ENCODE measurements at regions not wholly inside any gene's neighbourhood (a gene's known extent, or its start where the extent isn't known, plus 50 kb on each side); places are given as distances from the start of the nearest gene placed in this dataset.

DNA sequence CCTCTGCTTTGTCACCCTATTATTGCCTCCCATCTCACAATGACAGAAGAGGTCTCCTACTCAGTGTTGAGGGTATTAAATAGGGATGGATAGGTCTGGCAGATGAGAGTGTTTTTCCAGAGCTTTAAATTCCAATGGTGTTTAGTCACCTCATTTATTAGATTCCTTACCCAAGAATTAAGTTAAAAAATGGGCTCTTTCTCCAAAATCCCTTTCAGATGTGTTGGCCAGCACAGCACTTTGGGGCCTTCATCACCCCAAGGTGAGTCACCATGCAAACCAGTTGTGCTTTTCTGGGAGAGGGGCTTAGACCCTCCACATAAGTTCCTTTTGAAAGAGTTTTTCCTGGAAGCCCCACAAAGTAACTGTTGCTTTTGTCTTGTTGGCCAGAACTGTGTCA is 78.4 kb downstream of the CYP26A1 start:
- ChIA-PET POLR2A (no interaction called here), CTCF (interaction anchor here (1.4 kb wide), 1 partner anchor 36 kb away, joined by 3 read pairs; no protein-coding TSS in a partner anchor)
- Mint-ChIP-seq H3K36me3 (no peaks in the 10 kb centered on the region), H3K27ac (no peak overlapping the region), H3K4me3 (no peak overlapping the region), H3K4me1 (ENCODE audit: low read depth) (peaks cover 18% of the 10 kb centered on the region), H3K27me3 (peaks cover 10% of the 10 kb centered on the region), H3K9me3 (peaks cover 19% of the 10 kb centered on the region)
- intact Hi-C loops (cut with micrococcal nuclease) = no loop called here
- no peak for DNase-seq

DNA sequence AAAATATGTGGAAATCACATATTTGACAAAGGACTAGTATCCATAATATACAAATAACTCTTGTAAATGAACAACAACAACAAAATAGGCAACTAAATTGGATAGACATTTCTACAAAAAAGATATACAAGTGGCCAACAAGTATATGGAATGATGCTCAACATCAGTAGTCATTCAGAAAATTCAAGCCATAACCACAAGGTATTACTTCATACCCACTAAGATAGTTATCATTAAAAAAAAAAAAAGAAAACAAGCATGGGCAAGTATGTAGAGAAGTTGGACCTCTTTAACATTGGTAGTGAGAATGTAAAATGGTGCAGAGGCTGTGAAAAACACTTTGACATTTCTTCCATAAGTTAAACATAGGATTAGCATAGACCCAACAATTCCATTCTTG is 80.8 kb downstream of the CYP26A1 start:
- intact Hi-C loops (cut with micrococcal nuclease) = no loop called here
- Mint-ChIP-seq H3K27ac (no peak overlapping the region), H3K27me3 (no peaks in the 10 kb centered on the region), H3K36me3 (peaks cover 5% of the 10 kb centered on the region), H3K9me3 (peaks cover 34% of the 10 kb centered on the region), H3K4me1 (ENCODE audit: low read depth) (peaks cover 18% of the 10 kb centered on the region), H3K4me3 (no peak overlapping the region)
- no peak for DNase-seq
- POLR2A ChIA-PET = no interaction called here
- CTCF ChIA-PET = no interaction called here

- ChIA-PET POLR2A (no interaction called here), CTCF (no interaction called here)
- Mint-ChIP-seq H3K4me1 (ENCODE audit: low read depth) (no peaks in the 10 kb centered on the region), H3K27me3 (peaks cover 6% of the 10 kb centered on the region), H3K36me3 (peaks cover 5% of the 10 kb centered on the region), H3K27ac (no peak overlapping the region), H3K9me3 (peaks cover 25% of the 10 kb centered on the region), H3K4me3 (no peak overlapping the region)
- intact Hi-C loops (cut with micrococcal nuclease) = no loop called here
- DNase-seq = no peak
These were observed 86.4 kb downstream of the CYP26A1 start for GRCh38 chr10:93160140-93160539.

GRCh38 chr10:93160829-93161228 is 87.1 kb downstream of the CYP26A1 start:
- Mint-ChIP-seq H3K36me3 (peaks cover 5% of the 10 kb centered on the region), H3K4me1 (ENCODE audit: low read depth) (no peaks in the 10 kb centered on the region), H3K27me3 (peaks cover 7% of the 10 kb centered on the region), H3K27ac (no peak overlapping the region), H3K4me3 (no peak overlapping the region), H3K9me3 (peaks cover 19% of the 10 kb centered on the region)
- ChIA-PET CTCF (no interaction called here), POLR2A (no interaction called here)
- DNase-seq = no peak
- intact Hi-C loops (cut with micrococcal nuclease) = no loop called here

DNA sequence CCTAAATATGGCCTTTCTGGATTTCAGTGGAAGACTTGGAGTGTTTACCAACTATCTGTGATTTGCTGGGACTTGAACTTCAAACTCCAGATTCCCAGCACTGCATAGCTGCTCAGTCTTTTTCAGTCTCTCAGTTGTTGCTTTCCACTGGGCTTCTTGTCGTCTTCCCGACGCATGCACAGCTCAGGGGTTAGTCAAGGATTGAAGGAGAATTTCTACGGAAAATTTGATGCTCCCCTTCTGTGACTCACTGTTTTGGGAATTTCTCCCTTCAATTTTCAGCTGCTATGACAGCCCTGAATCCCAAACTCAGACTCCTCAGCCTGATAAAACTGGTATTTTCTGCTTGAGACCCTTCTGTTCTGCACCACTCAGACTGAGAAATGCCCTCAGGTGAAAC is 91.7 kb downstream of the CYP26A1 start:
- no peak overlapping the region for H3K27ac Mint-ChIP-seq
- H3K4me1 Mint-ChIP-seq (ENCODE audit: low read depth) = no peaks in the 10 kb centered on the region
- CTCF ChIA-PET = no interaction called here
- peaks cover 3% of the 10 kb centered on the region for H3K36me3 Mint-ChIP-seq
- intact Hi-C loops (cut with micrococcal nuclease) = no loop called here
- H3K27me3 Mint-ChIP-seq = peaks cover 12% of the 10 kb centered on the region
- no peak for DNase-seq
- POLR2A ChIA-PET = no interaction called here
- H3K9me3 Mint-ChIP-seq = peaks cover 8% of the 10 kb centered on the region
- H3K4me3 Mint-ChIP-seq = no peak overlapping the region

- no peak for DNase-seq
- Mint-ChIP-seq H3K27me3 (peaks cover 13% of the 10 kb centered on the region), H3K9me3 (peaks cover 13% of the 10 kb centered on the region), H3K4me3 (no peak overlapping the region), H3K4me1 (ENCODE audit: low read depth) (no peaks in the 10 kb centered on the region), H3K36me3 (peaks cover 5% of the 10 kb centered on the region), H3K27ac (no peak overlapping the region)
- CTCF ChIA-PET = interaction anchor here (1.2 kb wide), 1 partner anchor 51 kb away, joined by 3 read pairs; no protein-coding TSS in a partner anchor
- intact Hi-C loops (cut with micrococcal nuclease) = no loop called here
- POLR2A ChIA-PET = no interaction called here
These were observed 92.4 kb downstream of the CYP26A1 start for GRCh38 chr10:93166134-93166533.

DNA sequence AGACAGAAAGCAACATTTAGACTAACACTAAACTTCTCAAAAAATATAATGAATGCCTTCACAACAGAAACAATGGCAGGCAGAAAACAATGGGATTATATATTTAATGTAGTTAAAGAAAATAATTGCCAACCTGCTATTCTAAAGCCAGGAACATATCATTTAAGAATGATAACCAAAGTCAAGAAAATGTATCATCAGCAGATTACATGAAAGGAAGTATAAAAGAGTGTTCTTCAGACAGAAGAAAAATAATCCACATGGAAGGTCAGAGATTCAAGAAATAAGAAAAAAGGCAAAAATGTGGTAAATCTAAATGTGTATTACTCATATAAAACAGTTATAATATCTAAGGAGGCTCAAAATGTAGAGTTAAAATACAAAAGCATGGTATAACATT is 98.1 kb downstream of the CYP26A1 start:
- ChIA-PET CTCF (no interaction called here), POLR2A (no interaction called here)
- Mint-ChIP-seq H3K4me3 (no peak overlapping the region), H3K36me3 (peaks cover 5% of the 10 kb centered on the region), H3K27me3 (peaks cover 13% of the 10 kb centered on the region), H3K9me3 (peaks cover 14% of the 10 kb centered on the region), H3K4me1 (ENCODE audit: low read depth) (no peaks in the 10 kb centered on the region), H3K27ac (no peak overlapping the region)
- DNase-seq = no peak
- intact Hi-C loops (cut with micrococcal nuclease) = no loop called here

- Mint-ChIP-seq H3K36me3 (peaks cover 5% of the 10 kb centered on the region), H3K27me3 (peaks cover 9% of the 10 kb centered on the region), H3K4me1 (ENCODE audit: low read depth) (no peaks in the 10 kb centered on the region), H3K9me3 (peaks cover 14% of the 10 kb centered on the region), H3K4me3 (no peak overlapping the region), H3K27ac (no peak overlapping the region)
- intact Hi-C loops (cut with micrococcal nuclease) = no loop called here
- CTCF ChIA-PET = interaction anchor here (1.7 kb wide), 1 partner anchor 94 kb away, joined by 4 read pairs; no protein-coding TSS in a partner anchor
- POLR2A ChIA-PET = no interaction called here
- no peak for DNase-seq
These were observed 100.5 kb downstream of the CYP26A1 start for GRCh38 chr10:93173967-93174845.

DNA sequence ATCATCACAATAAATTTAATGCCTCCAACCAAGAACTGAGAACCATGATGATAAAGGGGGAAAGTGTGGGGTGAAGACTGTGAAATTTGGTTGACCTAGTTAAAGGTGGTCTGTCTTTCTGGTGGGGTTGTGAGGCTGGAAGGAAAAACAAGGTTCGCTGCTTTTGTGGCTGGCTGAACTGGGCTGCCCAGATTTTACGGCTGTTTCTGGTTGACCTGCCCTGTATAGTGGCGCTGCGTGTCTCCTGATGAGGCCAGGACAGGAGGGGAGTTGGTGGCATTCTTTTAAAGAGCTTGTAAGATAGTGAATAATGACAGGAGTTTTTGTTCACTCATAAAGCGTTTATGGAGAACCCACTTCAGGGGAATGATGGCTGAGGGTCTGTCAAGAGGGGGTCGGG is 101.8 kb downstream of the CYP26A1 start:
- no peak overlapping the region for H3K27ac Mint-ChIP-seq

DNA sequence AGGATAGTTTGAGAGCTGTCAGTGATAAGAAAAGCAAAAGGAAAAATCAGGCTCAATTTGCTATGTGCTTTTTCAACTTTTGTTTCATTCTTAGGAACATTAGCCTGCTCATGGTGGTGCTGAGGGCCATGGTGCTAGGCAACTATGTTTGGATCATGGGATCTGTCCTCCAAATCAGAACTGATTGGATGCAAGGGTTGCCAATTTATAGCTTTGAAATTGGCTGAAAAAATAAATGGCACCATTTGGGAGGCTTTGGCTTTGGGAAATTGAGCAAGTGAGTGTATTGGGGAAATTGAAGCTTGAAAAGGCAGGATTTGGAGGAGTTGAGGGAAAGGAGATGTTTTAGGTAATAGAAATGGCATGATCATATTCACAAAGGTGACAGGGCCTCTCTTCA is 103.8 kb downstream of the CYP26A1 start:
- no peak for DNase-seq
- Mint-ChIP-seq H3K27me3 (peaks cover 2% of the 10 kb centered on the region), H3K4me1 (ENCODE audit: low read depth) (no peaks in the 10 kb centered on the region), H3K4me3 (no peak overlapping the region), H3K27ac (no peak overlapping the region), H3K9me3 (no peaks in the 10 kb centered on the region), H3K36me3 (no peaks in the 10 kb centered on the region)
- ChIA-PET POLR2A (no interaction called here), CTCF (no interaction called here)
- intact Hi-C loops (cut with micrococcal nuclease) = no loop called here

More for the DNA sequence above, 101.8 kb downstream of the CYP26A1 start:
- intact Hi-C loops (cut with micrococcal nuclease) = no loop called here
- DNase-seq = no peak
- Mint-ChIP-seq H3K36me3 (peaks cover under 1% of the 10 kb centered on the region), H3K4me3 (no peak overlapping the region), H3K9me3 (peaks cover 5% of the 10 kb centered on the region), H3K4me1 (ENCODE audit: low read depth) (no peaks in the 10 kb centered on the region), H3K27me3 (peaks cover 7% of the 10 kb centered on the region)
- ChIA-PET POLR2A (no interaction called here), CTCF (interaction anchor here (1.7 kb wide), 1 partner anchor 95 kb away, joined by 4 read pairs; no protein-coding TSS in a partner anchor)

GRCh38 chr10:93178226-93178625 is 104.5 kb downstream of the CYP26A1 start:
- intact Hi-C loops (cut with micrococcal nuclease) = no loop called here
- Mint-ChIP-seq H3K36me3 (no peaks in the 10 kb centered on the region), H3K4me3 (no peak overlapping the region), H3K27ac (no peak overlapping the region), H3K4me1 (ENCODE audit: low read depth) (no peaks in the 10 kb centered on the region), H3K27me3 (peaks cover 2% of the 10 kb centered on the region), H3K9me3 (no peaks in the 10 kb centered on the region)
- POLR2A ChIA-PET = no interaction called here
- CTCF ChIA-PET = no interaction called here
- DNase-seq = no peak

GRCh38 chr10:93180482-93180931 is 106.8 kb downstream of the CYP26A1 start:
- DNase-seq = no peak
- no peaks in the 10 kb centered on the region for H3K4me1 Mint-ChIP-seq (ENCODE audit: low read depth)
- no peaks in the 10 kb centered on the region for H3K9me3 Mint-ChIP-seq
- H3K27me3 Mint-ChIP-seq = no peaks in the 10 kb centered on the region
- H3K27ac Mint-ChIP-seq = no peak overlapping the region
- ChIA-PET POLR2A (no interaction called here), CTCF (no interaction called here)
- no peaks in the 10 kb centered on the region for H3K36me3 Mint-ChIP-seq
- intact Hi-C loops (cut with micrococcal nuclease) = no loop called here
- H3K4me3 Mint-ChIP-seq = no peak overlapping the region
